Thymus (tissue), 11 donors: ENCODE measurements at regions not wholly inside any gene's neighbourhood (a gene's known extent, or its start where the extent isn't known, plus 50 kb on each side); places are given as distances from the start of the nearest gene placed in this dataset.

Experiments
- DNase-seq, 9 donors: peaks; one replicate each; pipeline ENCODE4 v3.0.0-alpha.2; 2013; ENCODE audit warnings: low spot score in 9 of 9, low read depth in 6 of 9, missing footprints in 1 of 9
- H3K27ac ChIP-seq, 2 donors: one replicate each; pipeline ENCODE4 v1.5.1; 2013; ENCODE audit warnings: control low read depth in 1 of 2, low read depth in 1 of 2, low read length in 1 of 2, mild to moderate bottlenecking in 1 of 2, moderate library complexity in 1 of 2
- H3K27me3 ChIP-seq, 2 donors: one replicate each; pipeline ENCODE4 v1.5.1; 2013; ENCODE audit warnings: low read length in 1 of 2; ENCODE audit not compliant: control insufficient read depth in 2 of 2, insufficient read depth in 1 of 2
- H3K36me3 ChIP-seq, 2 donors: one replicate each; pipeline ENCODE4 v1.5.1; 2013; ENCODE audit warnings: low read length in 1 of 2, mild to moderate bottlenecking in 1 of 2, moderate library complexity in 1 of 2; ENCODE audit not compliant: control insufficient read depth in 2 of 2, insufficient read depth in 2 of 2
- H3K4me1 ChIP-seq, 2 donors: one replicate each; pipeline ENCODE4 v1.5.1; 2013; ENCODE audit warnings: low read length in 2 of 2; ENCODE audit not compliant: control insufficient read depth in 2 of 2, insufficient read depth in 2 of 2
- H3K4me3 ChIP-seq, 2 donors: one replicate each; pipeline ENCODE4 v1.5.1; 2013; ENCODE audit warnings: low read length in 2 of 2, control low read depth in 1 of 2, mild to moderate bottlenecking in 1 of 2
- H3K9me3 ChIP-seq, 2 donors: one replicate each; pipeline ENCODE4 v1.5.1; 2013; ENCODE audit warnings: low read length in 1 of 2, mild to moderate bottlenecking in 1 of 2; ENCODE audit not compliant: control insufficient read depth in 2 of 2, insufficient read depth in 1 of 2
- WGBS: extraction: QIAGEN DNeasy Blood & Tissue Kit; methylation state at CpG from one replicate; pipeline ENCODE4 v1.1.7; 2013; 5-methylcytosine and 5-hydroxymethylcytosine counted together
- donor health status: healthy.

DNA sequence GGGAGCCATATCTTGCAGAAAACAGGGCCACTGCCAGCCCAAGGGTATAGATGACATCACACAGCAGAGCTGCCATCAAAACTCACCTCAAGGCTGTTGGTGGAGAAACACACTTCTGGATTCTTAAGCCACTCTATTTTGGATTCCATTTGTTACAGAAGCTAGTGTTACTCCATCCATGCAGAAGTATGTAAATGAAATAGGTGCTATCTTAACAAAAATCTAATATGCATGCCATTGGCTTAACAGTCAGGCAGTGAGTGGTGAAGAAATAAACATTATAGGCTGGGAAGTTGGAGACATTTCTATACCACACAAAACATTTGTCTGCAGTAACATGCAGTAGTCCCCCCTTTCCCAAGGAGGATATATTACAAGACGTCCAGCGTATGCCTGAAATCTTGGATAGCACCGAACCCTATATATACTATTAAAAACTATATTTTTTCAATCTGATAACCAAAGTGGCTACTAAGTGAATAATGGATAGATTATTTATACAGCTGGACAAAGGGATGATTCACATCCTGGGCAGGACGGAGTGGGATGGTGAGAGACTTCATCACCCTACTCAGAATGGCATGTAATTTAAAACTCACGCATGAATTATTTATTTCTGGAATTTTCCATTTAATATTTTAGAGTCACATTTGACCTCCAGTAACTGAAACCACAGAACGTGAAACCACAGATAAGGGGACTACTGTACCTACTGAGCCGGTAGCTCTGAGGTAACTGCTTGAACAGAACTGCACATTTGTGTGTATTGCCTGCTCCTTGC, 160.0 kb upstream of the PLN start:
- Histone ChIP-seq H3K27ac (no peak overlapping the region), H3K4me3 (no peak overlapping the region), H3K9me3 (no peaks in the 10 kb centered on the region), H3K27me3 (no peaks in the 10 kb centered on the region), H3K36me3 (no peaks in the 10 kb centered on the region), H3K4me1 (peaks cover 3% of the 10 kb centered on the region in 2 donors)
- DNase-seq: no peak
- WGBS: 66% methylated on average over 7 of the region's 7 CpGs

DNA sequence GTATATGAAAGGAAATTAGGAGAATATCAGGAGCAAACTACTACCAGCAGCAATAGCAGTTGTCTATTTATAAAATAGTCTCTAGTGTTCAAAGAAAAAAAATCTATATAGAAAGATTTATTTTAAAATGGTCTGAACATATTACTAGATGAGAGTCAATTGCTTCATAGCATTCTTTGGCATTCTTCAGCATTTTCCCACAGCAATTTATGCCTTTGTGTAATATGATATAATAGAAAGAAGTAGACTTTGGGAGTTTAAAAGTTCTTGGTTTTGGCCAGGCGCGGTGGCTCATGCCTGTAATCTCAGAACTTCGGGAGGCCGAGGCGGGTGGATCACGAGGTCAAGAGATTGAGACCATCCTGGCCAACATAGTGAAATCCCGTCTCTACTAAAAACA, 157.0 kb upstream of the PLN start:
- no peak overlapping the region for H3K27ac ChIP-seq
- 95% methylated on average over 7 of the region's 7 CpGs for WGBS
- no peak for DNase-seq
- H3K9me3 ChIP-seq: no peaks in the 10 kb centered on the region
- H3K4me1 ChIP-seq: peaks cover 3% of the 10 kb centered on the region in 2 donors
- H3K4me3 ChIP-seq: no peak overlapping the region
- H3K27me3 ChIP-seq: no peaks in the 10 kb centered on the region
- H3K36me3 ChIP-seq: no peaks in the 10 kb centered on the region

DNA sequence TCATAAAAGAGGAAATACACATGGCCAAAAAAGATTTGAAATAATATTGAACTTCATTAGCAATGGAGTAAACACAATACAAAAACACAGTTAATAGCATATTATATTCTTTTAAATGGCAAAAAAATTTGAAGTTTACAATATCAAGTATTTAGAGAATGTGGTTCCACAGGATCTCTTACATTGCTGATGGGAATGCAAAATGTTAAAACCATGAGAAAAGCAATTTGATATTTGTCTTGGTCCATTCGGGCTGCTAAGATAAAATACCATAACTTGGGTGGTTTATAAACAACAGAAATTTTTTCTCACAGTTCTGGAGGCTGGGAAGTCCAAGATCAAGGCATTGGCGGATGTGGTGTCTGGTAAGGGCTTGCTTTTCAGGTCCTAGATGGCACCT, 154.0 kb upstream of the PLN start:
- Histone ChIP-seq H3K27ac (no peak overlapping the region), H3K9me3 (no peaks in the 10 kb centered on the region), H3K4me1 (peaks cover 3% of the 10 kb centered on the region in 2 donors), H3K27me3 (no peaks in the 10 kb centered on the region), H3K4me3 (no peak overlapping the region), H3K36me3 (no peaks in the 10 kb centered on the region)
- 93% methylated on average over 2 of the region's 2 CpGs for WGBS
- DNase-seq: no peak

DNA sequence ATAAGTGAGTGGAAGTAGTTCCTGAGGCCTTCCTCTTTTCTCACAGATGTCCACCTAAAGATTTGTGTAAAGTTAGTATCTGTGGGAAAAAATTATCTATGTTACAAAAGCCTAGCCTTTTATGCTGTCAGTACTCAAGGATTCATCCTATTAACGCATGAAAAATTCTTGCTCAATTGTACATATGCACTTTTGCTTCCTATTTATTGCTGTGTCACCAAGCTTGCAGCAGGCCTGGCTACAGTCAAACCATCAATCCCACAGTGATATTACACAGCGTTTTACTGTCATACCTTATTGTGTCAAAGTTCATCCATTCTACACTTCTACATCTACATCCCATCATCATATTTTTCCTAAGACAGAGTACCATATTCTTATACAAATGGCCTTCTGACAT, 151.1 kb upstream of the PLN start:
- WGBS: 98% methylated on average over 2 of the region's 2 CpGs
- H3K4me3 ChIP-seq: no peak overlapping the region

DNA sequence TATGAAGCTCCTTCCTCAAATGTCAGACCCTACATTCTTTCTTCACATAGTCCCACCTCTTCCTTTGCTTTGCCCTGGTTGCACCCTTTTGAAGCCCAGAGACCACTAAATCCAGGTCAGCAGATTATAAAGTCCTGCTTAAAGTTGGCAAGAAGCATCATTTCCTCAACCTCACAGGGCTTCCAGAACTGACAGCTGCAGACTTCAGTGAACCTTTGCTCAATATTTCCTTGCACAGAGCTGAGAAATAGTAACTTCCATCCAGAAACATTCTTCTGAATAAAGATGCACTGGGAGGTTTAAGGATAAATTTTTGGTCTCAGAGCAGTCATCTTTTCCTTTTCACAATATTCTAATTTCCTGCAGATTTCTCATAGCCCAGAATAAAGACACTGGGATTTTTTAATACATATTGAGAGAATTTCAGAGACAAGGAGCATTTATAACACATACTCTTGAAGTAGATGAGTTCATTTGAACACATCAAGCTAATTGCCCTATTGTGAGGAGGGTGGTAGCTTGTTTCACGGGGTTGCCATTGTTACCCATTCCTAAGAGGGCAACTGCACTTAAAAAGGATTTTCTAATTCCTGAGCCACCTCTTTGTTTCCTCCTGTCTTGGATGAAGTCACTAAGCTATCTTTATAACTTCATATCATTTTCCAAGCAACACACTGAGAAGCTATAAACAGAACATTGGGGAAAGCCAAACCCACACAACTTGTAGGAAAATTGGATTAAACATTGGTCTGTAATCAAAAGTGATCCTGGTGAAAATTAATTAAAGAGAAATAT, 150.2 kb upstream of the PLN start:
- H3K36me3 ChIP-seq: no peaks in the 10 kb centered on the region
- 78% methylated on average over 1 of the region's 1 CpG for WGBS
- H3K4me1 ChIP-seq: no peaks in the 10 kb centered on the region
- H3K9me3 ChIP-seq: no peaks in the 10 kb centered on the region
- no peaks in the 10 kb centered on the region for H3K27me3 ChIP-seq
- H3K4me3 ChIP-seq: no peak overlapping the region
- DNase-seq: no peak
- no peak overlapping the region for H3K27ac ChIP-seq

More for the DNA sequence above, 151.1 kb upstream of the PLN start:
- no peaks in the 10 kb centered on the region for H3K27me3 ChIP-seq
- DNase-seq: no peak
- H3K36me3 ChIP-seq: no peaks in the 10 kb centered on the region
- H3K4me1 ChIP-seq: no peaks in the 10 kb centered on the region
- H3K9me3 ChIP-seq: no peaks in the 10 kb centered on the region
- no peak overlapping the region for H3K27ac ChIP-seq

DNA sequence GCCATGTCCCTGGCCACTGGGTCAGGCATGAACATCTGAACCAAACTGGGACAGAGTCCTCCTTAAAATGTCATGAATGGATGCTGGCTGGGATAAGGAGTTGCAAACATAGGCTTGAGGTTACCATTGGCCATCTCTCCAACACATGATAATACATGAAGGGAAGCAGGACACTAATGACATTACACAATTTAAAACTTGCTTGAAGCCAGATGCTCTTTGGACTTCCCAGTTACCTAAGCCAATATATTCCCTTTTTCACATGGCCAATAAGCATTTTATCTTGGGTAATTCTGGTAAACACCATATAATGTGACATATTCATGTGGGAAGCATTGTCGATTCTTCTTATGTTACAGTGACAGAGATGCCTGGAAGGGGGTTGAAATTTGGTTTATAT, 148.0 kb upstream of the PLN start:
- no peaks in the 10 kb centered on the region for H3K27me3 ChIP-seq
- no peak overlapping the region for H3K27ac ChIP-seq
- DNase-seq: no peak
- no peaks in the 10 kb centered on the region for H3K36me3 ChIP-seq
- no peaks in the 10 kb centered on the region for H3K4me1 ChIP-seq
- no peaks in the 10 kb centered on the region for H3K9me3 ChIP-seq
- H3K4me3 ChIP-seq: no peak overlapping the region
- 99% methylated on average over 1 of the region's 1 CpG for WGBS

DNA sequence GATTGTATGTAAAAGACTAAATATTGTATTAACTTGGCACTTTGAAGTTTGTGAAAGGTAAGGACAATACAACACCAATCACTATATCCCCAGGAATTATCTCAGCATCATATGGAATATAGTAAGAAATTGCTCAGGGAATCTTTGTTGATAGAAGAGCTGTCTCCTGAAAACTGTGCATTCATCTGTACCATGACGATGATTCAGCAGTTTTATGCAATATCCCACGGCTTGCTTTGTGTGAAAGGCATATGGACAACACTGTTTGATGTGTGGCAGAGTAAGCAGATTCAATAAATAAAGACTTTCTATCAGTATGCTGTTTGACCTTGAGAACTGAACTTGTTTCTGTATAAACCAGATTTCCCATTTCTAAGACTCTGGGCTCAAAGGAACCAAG, 147.5 kb upstream of the PLN start:
- WGBS: 83% methylated on average over 2 of the region's 2 CpGs
- H3K4me3 ChIP-seq: no peak overlapping the region
- H3K9me3 ChIP-seq: no peaks in the 10 kb centered on the region
- no peak for DNase-seq
- H3K36me3 ChIP-seq: no peaks in the 10 kb centered on the region
- H3K27ac ChIP-seq: no peak overlapping the region
- H3K4me1 ChIP-seq: no peaks in the 10 kb centered on the region
- H3K27me3 ChIP-seq: no peaks in the 10 kb centered on the region

DNA sequence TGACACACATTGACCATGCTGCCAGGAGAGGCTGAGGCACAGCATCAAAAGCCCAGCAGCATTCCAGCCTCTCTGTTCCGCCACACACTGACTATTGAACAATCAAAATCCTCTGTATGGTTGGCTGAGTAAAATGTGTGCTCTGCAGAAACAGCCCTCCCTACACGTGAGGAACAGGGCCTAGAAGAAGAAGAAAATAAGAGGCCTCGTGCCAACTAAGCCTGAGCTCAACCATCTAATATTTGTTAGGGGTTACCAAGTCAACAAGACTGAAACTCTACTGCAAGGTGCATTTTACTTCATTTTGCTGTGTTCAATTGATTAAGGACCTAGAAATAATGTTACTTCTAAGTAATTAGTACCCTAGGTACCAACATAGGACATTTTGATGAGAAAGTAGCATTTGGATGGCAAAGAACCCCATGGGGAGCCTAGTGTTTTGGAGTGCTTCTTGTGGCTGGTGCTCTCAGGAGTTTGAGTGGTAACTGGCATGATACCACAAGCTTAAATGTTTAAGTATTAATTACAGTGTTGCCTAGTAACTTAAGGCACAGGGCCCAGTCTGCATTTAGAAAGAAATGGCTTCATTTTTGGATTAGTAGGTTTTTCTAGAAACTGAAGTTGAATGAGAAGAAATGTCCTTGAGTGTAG, 146.6 kb upstream of the PLN start:
- DNase-seq: no peak
- no peaks in the 10 kb centered on the region for H3K9me3 ChIP-seq
- 93% methylated on average over 3 of the region's 3 CpGs for WGBS
- H3K4me3 ChIP-seq: no peak overlapping the region
- H3K27me3 ChIP-seq: no peaks in the 10 kb centered on the region
- no peaks in the 10 kb centered on the region for H3K36me3 ChIP-seq
- H3K4me1 ChIP-seq: no peaks in the 10 kb centered on the region
- H3K27ac ChIP-seq: no peak overlapping the region

DNA sequence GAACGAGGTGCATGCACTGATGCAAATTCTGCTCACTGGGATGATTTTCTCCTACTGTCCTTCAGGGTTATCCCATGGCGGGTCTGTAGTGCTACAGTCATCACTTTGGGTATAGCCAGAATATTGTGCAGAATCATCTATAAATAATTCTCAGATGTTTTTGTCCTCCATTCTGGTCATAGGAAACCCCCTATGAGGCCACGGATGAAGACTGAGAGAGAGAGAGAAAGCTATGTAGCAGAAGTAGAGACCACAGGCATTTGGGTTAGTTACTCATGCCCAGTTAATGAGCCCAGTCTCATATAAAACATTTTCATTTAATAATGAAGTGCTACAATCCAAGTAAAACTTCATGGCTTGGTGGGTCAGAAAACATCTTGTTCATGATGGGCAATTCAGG, 145.1 kb upstream of the PLN start:
- no peak overlapping the region for H3K27ac ChIP-seq
- 91% methylated on average over 3 of the region's 3 CpGs for WGBS
- peaks cover 0 to 1% of the 10 kb centered on the region in 2 donors for H3K9me3 ChIP-seq
- H3K27me3 ChIP-seq: no peaks in the 10 kb centered on the region
- no peak for DNase-seq
- H3K4me3 ChIP-seq: no peak overlapping the region
- no peaks in the 10 kb centered on the region for H3K36me3 ChIP-seq
- no peaks in the 10 kb centered on the region for H3K4me1 ChIP-seq
